Testis (tissue), 2 donors: ENCODE measurements at regions not wholly inside any gene's neighbourhood (a gene's known extent, or its start where the extent isn't known, plus 50 kb on each side); places are given as distances from the start of the nearest gene placed in this dataset.
A peak's percentile ranks its signal among the peaks of the same experiment; 100 is the strongest.

Experiments
- DNase-seq: peaks from one replicate; pipeline ENCODE4 v3.0.0-alpha.2; 2019
- H3K27ac ChIP-seq, 2 donors: fragments of 200-600 bp; sonication (generic); one replicate each; pipeline ENCODE4 v1.5.1; 2019
- H3K27me3 ChIP-seq: fragments of 200-600 bp; sonication (generic); one replicate; pipeline ENCODE4 v1.5.1; 2019
- H3K36me3 ChIP-seq: fragments of 200-600 bp; sonication (generic); one replicate; pipeline ENCODE4 v1.5.1; 2017; ENCODE audit warnings: low read depth; ENCODE audit errors: missing control alignments
- H3K4me1 ChIP-seq: fragments of 200-600 bp; sonication (generic); one replicate; pipeline ENCODE4 v1.5.1; 2019
- H3K4me3 ChIP-seq, 2 donors: fragments of 200-600 bp; sonication (generic); one replicate each; pipeline ENCODE4 v1.5.1; 2017 to 2019
- H3K9me3 ChIP-seq: fragments of 200-600 bp; sonication (generic); one replicate; pipeline ENCODE4 v1.5.1; 2017
- POLR2A ChIP-seq: fragments of 450-650 bp; IDR thresholded peaks from one replicate; pipeline ENCODE4 v1.6.1; 2017; ENCODE audit warnings: antibody characterized with exemption, mild to moderate bottlenecking, moderate library complexity
- WGBS, 2 donors: methylation state at CpG; one replicate each; pipeline ENCODE4 v1.1.5; 2018; 5-methylcytosine and 5-hydroxymethylcytosine counted together
- intact Hi-C: fragments of 100-400 bp; cut with DNase I; formaldehyde crosslinking; loops from one replicate; pipeline ENCODE4 v1.15.1; 2023; ENCODE audit warnings: low total_unique reads
- TF ChIP-seq, protein P1 (sequence below), 3 experiments: fragments of 450-650 bp in 2 of 3; fragments of 200-600 bp in 1 of 3; sonication (generic) in 1 of 3; IDR thresholded peaks; one replicate each; pipeline ENCODE4 v1.5.1; 2016 to 2019; ENCODE audit warnings: antibody characterized with exemption in 3 of 3, mild to moderate bottlenecking in 2 of 3, moderate library complexity in 1 of 3

DNA sequence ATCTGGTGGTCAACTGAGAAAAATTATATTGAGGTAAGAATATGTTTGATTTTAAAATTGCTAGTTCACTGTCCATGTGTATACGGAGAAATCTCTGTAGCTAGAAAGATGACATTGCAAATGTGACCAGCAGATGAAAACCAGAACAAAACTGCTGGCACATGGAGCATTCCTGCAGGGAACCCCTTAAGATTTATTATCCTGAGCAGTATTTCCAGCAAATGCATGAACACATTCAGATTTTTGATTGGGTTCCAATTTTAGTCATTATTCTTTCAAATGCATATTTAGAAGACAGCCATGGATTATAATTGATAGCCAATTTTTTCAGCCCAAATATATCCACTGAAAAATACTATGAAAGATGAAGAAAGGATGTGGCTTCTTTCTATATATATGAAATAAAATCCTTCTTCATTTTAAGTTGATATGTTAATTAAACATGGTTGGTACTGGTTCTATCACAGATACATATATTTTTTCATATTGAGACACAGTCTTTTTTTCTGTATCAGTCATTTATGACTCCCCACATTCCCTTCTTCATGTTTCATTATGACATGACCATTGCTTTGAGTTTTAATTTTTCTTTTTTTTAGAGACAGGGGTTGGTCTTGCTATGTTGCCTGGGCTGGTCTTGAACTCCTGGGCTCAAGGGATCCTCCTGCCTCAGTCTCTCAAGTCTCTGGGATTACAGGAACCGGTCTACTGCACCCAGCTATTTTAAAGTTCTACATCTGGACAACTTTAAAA lies 376.5 kb downstream of the KLF12 start:
- intact Hi-C loops, result no loop called here
- no peaks in the 10 kb centered on the region for H3K4me1 ChIP-seq
- no peak for TF ChIP-seq POLR2A
- TF ChIP-seq, protein P1, sequence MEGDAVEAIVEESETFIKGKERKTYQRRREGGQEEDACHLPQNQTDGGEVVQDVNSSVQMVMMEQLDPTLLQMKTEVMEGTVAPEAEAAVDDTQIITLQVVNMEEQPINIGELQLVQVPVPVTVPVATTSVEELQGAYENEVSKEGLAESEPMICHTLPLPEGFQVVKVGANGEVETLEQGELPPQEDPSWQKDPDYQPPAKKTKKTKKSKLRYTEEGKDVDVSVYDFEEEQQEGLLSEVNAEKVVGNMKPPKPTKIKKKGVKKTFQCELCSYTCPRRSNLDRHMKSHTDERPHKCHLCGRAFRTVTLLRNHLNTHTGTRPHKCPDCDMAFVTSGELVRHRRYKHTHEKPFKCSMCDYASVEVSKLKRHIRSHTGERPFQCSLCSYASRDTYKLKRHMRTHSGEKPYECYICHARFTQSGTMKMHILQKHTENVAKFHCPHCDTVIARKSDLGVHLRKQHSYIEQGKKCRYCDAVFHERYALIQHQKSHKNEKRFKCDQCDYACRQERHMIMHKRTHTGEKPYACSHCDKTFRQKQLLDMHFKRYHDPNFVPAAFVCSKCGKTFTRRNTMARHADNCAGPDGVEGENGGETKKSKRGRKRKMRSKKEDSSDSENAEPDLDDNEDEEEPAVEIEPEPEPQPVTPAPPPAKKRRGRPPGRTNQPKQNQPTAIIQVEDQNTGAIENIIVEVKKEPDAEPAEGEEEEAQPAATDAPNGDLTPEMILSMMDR (IDR thresholded peaks at IDR 0.05), result no peak
- no peaks in the 10 kb centered on the region for H3K9me3 ChIP-seq
- DNase-seq, result no peak
- H3K36me3 ChIP-seq, result no peaks in the 10 kb centered on the region
- no peaks in the 10 kb centered on the region for H3K27me3 ChIP-seq
- no peak overlapping the region for H3K4me3 ChIP-seq
- no peak overlapping the region for H3K27ac ChIP-seq
- WGBS, 2 donors, result 81 to 87% methylated on average over 2 of the region's 2 CpGs

DNA sequence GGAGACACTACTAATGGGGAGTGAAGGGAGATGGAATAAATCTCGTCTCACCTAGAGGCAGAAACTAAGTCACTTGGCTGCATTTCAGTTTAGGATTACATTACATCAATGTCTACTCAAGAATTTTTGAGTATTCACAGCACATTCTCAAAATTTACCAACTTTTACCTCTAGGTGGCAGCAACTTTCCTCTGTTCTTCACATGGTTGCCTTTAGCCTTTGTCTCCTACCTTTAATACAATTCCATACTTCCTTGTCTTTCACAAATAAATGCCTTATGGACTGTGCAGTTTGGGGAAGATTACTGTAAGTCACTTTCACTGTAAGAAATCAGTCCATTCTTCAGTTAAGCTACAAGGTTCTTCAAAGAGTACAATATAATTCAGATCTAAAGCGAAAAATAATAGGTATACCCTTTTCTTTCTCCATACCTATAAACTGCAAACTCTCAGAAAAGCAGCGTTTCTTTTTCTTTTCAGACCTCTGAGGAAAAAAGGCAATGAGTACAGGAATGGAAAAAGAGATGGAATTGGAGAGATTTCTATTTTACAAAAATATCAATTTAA lies 379.4 kb downstream of the KLF12 start:
- Histone ChIP-seq H3K9me3 (no peaks in the 10 kb centered on the region), H3K4me3 (no peak overlapping the region), H3K36me3 (no peaks in the 10 kb centered on the region), H3K27me3 (no peaks in the 10 kb centered on the region), H3K4me1 (no peaks in the 10 kb centered on the region), H3K27ac (no peak overlapping the region)
- WGBS, 2 donors, result 61 to 63% methylated on average over 3 of the region's 3 CpGs
- intact Hi-C loops, result no loop called here
- TF ChIP-seq, protein P1 (IDR thresholded peaks at IDR 0.05), result peak; percentile 39 to 73 (median 65)
- no peak for TF ChIP-seq POLR2A
- DNase-seq, result peak; percentile 25

DNA sequence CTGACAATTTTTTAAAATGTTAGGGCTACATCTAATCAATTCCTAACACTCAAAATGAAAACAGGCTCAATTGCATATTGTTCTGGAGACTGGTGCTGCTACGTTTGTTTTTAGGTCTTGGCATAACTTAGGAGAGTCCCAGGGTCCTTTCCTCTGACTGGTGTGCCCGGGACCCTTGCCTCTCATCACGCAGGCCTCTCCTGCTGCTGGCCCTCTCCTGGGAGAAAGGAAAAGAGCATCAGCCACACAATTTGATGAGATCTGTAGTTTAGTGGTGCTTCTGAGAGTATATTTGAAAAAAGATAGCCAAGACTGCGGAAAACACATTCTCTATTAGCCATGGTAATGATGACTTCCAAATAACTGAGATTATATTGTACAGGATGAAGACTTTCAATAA lies 380.0 kb downstream of the KLF12 start:
- intact Hi-C loops, result no loop called here
- H3K9me3 ChIP-seq, result no peaks in the 10 kb centered on the region

DNA sequence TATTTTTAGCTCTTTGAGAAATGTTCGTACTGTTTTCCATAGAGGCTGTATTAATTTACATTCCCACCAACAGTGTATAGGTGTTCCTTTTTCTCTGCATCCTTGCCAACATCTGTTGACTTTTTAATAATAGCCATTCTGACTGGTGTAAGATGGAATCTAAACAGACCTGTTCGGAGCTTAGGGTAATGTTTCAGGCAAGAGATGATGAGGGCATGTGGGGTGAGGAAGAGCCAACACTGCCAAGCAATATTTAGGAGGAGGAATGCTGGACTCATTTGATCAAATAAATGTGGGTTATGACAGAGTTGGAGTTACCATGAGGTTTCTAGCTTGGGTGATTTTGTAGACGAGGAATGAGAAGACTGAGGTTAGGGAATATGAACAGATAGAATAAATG lies 382.9 kb downstream of the KLF12 start:
- no peak overlapping the region for H3K4me3 ChIP-seq
- TF ChIP-seq, protein P1 (IDR thresholded peaks at IDR 0.05), result no peak
- no peak for TF ChIP-seq POLR2A
- WGBS, 2 donors, result 92 to 96% methylated on average over 3 of the region's 3 CpGs
- no peaks in the 10 kb centered on the region for H3K4me1 ChIP-seq
- no peaks in the 10 kb centered on the region for H3K27me3 ChIP-seq
- intact Hi-C loops, result no loop called here
- H3K9me3 ChIP-seq, result no peaks in the 10 kb centered on the region
- no peak for DNase-seq
- no peaks in the 10 kb centered on the region for H3K36me3 ChIP-seq
- H3K27ac ChIP-seq, result no peak overlapping the region

More for the DNA sequence above, 380.0 kb downstream of the KLF12 start:
- Histone ChIP-seq H3K4me1 (no peaks in the 10 kb centered on the region), H3K4me3 (no peak overlapping the region), H3K27ac (no peak overlapping the region), H3K27me3 (no peaks in the 10 kb centered on the region), H3K36me3 (no peaks in the 10 kb centered on the region)
- no peak for DNase-seq
- TF ChIP-seq, protein P1 (IDR thresholded peaks at IDR 0.05), result no peak
- no peak for TF ChIP-seq POLR2A
- 58 to 61% methylated on average over 4 of the region's 4 CpGs for WGBS, 2 donors

DNA sequence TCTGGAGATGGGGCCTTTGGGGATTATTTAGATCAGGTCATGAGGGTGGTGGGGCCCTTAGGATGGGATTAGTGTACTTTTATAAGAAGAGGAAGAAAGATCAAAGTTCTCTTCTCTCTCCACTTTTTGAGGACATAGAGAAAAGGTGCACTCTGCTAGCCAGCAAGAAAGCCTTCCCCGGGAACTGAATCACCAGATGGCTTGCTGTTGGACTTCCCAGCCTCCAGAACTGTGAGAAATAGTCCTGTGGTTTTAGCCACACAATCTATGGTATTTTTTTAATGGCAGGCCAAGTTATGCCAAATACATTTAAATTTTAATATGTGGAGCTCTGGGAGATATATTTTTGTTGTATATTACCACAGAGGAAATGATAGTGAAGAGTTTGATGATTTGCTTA lies 385.8 kb downstream of the KLF12 start:
- TF ChIP-seq POLR2A, result no peak
- TF ChIP-seq, protein P1 (IDR thresholded peaks at IDR 0.05), result no peak
- Histone ChIP-seq H3K36me3 (no peaks in the 10 kb centered on the region), H3K4me1 (no peaks in the 10 kb centered on the region), H3K27me3 (no peaks in the 10 kb centered on the region), H3K9me3 (no peaks in the 10 kb centered on the region), H3K27ac (no peak overlapping the region), H3K4me3 (no peak overlapping the region)
- no peak for DNase-seq
- 92 to 100% methylated on average over 1 of the region's 1 CpG for WGBS, 2 donors
- intact Hi-C loops, result no loop called here
